DMS79 (cell line): ENCODE measurements at regions not wholly inside any gene's neighbourhood (a gene's known extent, or its start where the extent isn't known, plus 50 kb on each side); places are given as distances from the start of the nearest gene placed in this dataset.

Source experiments
- DNase-seq: peaks from one replicate; lab custom pipeline; 2025; lab: John Stamatoyannopoulos, UW

GRCh38 chr2:144215207-144215606 lies 304.7 kb downstream of the ZEB2 start:
- DNase-seq = no peak

GRCh38 chr2:144213797-144214196 lies 306.1 kb downstream of the ZEB2 start:
- DNase-seq = no peak

GRCh38 chr2:144211826-144212225 lies 308.1 kb downstream of the ZEB2 start:
- DNase-seq = no peak

GRCh38 chr2:144211065-144211464 lies 308.9 kb downstream of the ZEB2 start:
- no peak for DNase-seq

- DNase-seq = no peak
These were observed 309.8 kb downstream of the ZEB2 start for GRCh38 chr2:144210076-144210475.

GRCh38 chr2:144208924-144209323 lies 311.0 kb downstream of the ZEB2 start:
- DNase-seq = no peak

GRCh38 chr2:144206019-144206418 lies 313.9 kb downstream of the ZEB2 start:
- DNase-seq = no peak

GRCh38 chr2:144201868-144202468 lies 318.0 kb downstream of the ZEB2 start:
- no peak for DNase-seq

- DNase-seq = no peak
These were observed 318.8 kb downstream of the ZEB2 start for GRCh38 chr2:144201126-144201525.

GRCh38 chr2:144198116-144198515 lies 321.8 kb downstream of the ZEB2 start:
- no peak for DNase-seq

- DNase-seq = no peak
These were observed 325.4 kb downstream of the ZEB2 start for GRCh38 chr2:144194326-144195071.

- no peak for DNase-seq
These were observed 328.9 kb downstream of the ZEB2 start for GRCh38 chr2:144190908-144191605.

- DNase-seq = no peak
These were observed 336.2 kb downstream of the ZEB2 start for GRCh38 chr2:144183727-144184126.

- DNase-seq = no peak
These were observed 338.9 kb downstream of the ZEB2 start for GRCh38 chr2:144181001-144181400.

- DNase-seq = no peak
These were observed 339.8 kb downstream of the ZEB2 start for GRCh38 chr2:144180131-144180530.

- no peak for DNase-seq
These were observed 349.7 kb downstream of the ZEB2 start for GRCh38 chr2:144170179-144170578.

- DNase-seq = no peak
These were observed 353.2 kb downstream of the ZEB2 start for GRCh38 chr2:144166743-144167142.

GRCh38 chr2:144165599-144166250 lies 354.2 kb downstream of the ZEB2 start:
- DNase-seq = no peak

- no peak for DNase-seq
These were observed 356.3 kb downstream of the ZEB2 start for GRCh38 chr2:144163592-144163991.

- DNase-seq = no peak
These were observed 357.3 kb downstream of the ZEB2 start for GRCh38 chr2:144162652-144163051.

- DNase-seq = no peak
These were observed 358.9 kb downstream of the ZEB2 start for GRCh38 chr2:144161061-144161460.

GRCh38 chr2:144159240-144159639 lies 360.7 kb downstream of the ZEB2 start:
- DNase-seq = no peak

- no peak for DNase-seq
These were observed 361.8 kb downstream of the ZEB2 start for GRCh38 chr2:144158096-144158495.
